ENCODE measurements at regions not wholly inside any gene's neighbourhood (a gene's known extent, or its start where the extent isn't known, plus 50 kb on each side); places are given as distances from the start of the nearest gene placed in this dataset.

DNA sequence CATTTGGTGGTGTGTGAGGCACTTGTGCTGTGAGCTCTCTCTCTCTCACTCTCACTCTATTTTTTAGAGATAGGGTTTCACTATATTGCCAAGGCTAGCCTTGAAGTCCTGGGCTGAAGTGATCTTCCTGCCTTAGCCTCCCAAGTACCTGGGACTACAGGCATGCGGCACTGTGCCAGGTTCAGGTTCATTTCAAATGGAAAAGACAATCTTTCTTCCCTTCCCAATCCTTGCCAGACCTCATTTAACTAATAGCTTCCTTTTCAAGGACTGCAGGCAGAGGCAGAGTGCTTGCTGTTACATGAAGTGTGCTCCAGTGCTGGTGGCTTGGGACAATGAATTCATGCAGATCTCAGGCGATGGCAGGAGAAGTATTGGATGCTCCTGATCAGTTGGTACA is 73.2 kb upstream of the BICD1 start:
- TF ChIP-seq EP300 (IDR thresholded peaks at IDR 0.05) (no peak), POLR2AphosphoS5 (IDR thresholded peaks at IDR 0.05) (no peak), POLR2A (IDR thresholded peaks at IDR 0.05) (no peak)

All from sigmoid colon (tissue), 4 donors.